HG03521 (cell line): ENCODE measurements at regions not wholly inside any gene's neighbourhood (a gene's known extent, or its start where the extent isn't known, plus 50 kb on each side); places are given as distances from the start of the nearest gene placed in this dataset.
"Not testable (repeated sequence)": the region's sequence is repeated elsewhere in the genome, so short reads cannot be mapped to it uniquely, and the experiment has no call there.

Source experiments
- ATAC-seq: cut with Tn5 transposase; IDR thresholded peaks from one replicate; pipeline ENCODE4 v1.9.1; 2021; ENCODE audit warnings: mild to moderate bottlenecking, moderate library complexity; ENCODE audit not compliant: unreplicated experiment

GRCh38 chr18:34280000-34280399 lies 55.3 kb upstream of the NOL4 start:
- ATAC-seq = no peak

DNA sequence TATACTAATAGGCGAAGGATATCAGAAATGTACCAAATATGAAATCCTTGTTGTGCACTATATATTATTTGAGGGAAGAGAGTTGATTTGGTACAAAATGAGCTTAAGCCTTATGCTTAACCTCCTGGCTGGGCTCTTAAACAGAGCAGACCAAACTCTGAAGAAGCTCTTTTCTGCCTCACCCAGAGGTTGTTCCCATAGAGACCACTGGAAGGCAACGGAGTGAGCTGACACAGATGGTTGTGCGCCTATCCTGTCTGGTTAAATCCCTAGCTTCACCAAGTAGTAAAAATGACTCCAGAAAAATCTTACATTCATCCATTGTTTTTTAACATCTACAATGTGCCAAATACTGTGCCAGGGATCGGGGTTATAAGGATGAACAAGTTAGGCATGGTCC lies 55.9 kb upstream of the NOL4 start:
- ATAC-seq = no peak

- ATAC-seq = no peak
Measured at GRCh38 chr18:34281290-34281689, 56.6 kb upstream of the NOL4 start.

GRCh38 chr18:34281722-34282121 lies 57.0 kb upstream of the NOL4 start:
- ATAC-seq = no peak

GRCh38 chr18:34283506-34283905 lies 58.8 kb upstream of the NOL4 start:
- ATAC-seq = no peak

- no peak for ATAC-seq
Measured at GRCh38 chr18:34287825-34288224, 63.1 kb upstream of the NOL4 start.

DNA sequence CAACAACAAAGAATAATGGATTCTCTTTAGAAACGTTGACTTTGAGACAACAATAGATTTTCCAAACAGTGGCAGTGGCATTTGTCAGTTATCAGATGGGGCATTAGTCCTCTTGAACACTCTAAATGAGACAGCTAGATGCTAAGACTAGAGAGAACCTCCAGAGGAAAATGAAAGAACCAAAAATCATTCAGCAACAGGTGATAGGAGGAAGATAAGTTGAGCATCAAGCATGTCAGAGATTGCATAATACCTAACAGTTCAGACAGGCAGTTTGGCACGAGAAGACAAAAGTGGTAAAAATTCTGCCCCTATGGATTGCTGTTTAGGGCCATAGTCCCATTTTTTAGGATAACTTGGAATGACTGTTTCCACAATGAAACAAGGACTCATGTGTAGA lies 67.9 kb upstream of the NOL4 start:
- no peak for ATAC-seq

GRCh38 chr18:34297287-34297686 lies 72.6 kb upstream of the NOL4 start:
- no peak for ATAC-seq

DNA sequence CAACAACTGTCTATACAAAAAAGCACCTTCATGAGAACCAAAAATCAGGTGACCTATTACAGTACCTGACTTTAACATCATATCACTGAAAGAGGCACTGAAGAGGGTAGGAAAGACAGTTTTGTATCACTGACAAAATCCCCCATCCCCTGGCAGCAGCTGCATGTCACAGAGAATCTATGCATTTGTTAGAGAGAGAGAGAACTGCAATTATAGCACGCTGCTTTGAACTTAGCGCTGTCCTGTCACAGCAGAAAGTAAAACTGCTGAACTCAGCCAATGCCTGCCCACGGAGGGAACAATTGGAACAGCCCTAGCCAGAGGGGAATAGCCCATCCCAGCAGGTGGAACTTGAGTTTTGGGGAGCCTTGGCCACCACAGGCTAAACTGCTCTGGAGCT lies 75.1 kb upstream of the NOL4 start:
- no peak for ATAC-seq

- no peak for ATAC-seq
Measured at GRCh38 chr18:34311468-34311867, 86.8 kb upstream of the NOL4 start.

DNA sequence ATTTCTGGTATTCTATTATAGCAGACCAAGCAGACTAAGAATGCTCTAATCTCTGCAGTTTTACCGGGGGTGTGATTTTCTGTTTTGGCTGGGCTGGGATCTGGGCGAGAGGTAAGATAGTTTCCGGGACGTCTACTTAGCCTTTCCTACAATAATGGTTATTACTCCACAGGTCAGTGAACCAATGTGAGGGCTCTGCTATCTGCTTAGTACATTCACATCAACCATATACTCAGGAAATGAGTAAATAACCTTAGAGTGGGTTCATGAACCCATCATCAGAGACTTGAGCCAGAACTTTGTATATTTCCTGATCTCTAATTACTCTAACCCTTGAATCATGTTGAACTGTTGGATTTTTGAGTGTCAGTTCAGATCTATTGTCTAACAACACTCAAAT lies 90.1 kb upstream of the NOL4 start:
- ATAC-seq = no peak

DNA sequence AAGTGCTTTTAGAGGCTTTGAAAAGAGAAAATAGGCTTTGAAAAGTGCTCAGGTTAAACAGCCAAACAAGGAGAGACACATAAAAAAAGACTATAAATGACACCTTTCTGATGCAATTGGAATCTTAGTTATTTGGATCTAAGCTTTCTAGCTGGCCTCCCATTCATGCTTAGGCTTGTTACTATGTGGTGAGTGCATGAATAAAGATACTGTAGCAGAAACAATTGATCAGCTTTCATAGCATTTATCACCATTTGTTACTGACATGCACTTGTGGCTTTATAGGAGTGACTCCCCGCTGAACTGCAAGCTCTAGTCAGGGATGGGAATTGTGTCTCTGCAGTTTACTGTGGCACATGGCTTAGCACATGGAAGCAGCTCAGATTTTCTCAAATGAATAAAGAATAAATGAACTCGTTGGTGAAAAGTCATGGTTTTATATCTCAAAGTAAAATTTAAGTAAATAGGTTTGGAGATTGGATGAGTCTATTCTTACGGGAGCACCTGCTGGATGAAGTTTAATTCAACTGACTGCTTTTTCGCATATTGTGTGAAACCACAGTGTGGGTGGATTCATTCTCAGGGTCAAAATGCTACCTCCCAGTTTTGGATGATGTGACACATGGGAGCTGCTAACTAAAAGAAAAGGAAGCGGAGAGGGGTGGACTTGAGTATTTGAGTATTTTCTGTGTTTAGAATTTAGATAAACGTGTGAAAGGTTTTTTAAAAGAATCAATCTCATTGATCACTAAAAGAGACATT lies 91.1 kb upstream of the NOL4 start:
- no peak for ATAC-seq

GRCh38 chr18:34320267-34320666 lies 95.6 kb upstream of the NOL4 start:
- no peak for ATAC-seq

DNA sequence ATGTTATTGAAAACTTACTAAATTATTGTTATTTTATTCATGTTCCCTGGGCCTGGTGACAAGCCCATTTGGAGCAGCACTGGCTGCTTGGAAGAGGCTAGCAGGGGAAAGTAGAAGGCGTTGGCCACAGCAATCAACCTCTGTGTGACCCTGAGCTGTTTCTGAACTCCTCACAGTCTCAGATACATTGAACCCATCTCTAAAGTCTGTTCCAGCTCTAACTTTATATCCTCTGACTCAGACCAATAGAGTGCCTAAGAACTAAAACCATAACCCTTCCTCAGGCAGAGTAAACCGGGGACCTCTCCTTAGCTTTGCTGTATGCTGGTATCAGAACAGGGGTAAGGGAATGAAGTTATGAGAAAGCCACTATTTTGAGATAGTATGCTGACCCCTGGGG lies 96.4 kb upstream of the NOL4 start:
- peak; percentile 69 for ATAC-seq

- ATAC-seq = peak; percentile 38
Measured at GRCh38 chr18:34322365-34323289, 97.9 kb upstream of the NOL4 start.

- ATAC-seq = no peak
Measured at GRCh38 chr18:34329840-34330239, 105.1 kb upstream of the NOL4 start.

DNA sequence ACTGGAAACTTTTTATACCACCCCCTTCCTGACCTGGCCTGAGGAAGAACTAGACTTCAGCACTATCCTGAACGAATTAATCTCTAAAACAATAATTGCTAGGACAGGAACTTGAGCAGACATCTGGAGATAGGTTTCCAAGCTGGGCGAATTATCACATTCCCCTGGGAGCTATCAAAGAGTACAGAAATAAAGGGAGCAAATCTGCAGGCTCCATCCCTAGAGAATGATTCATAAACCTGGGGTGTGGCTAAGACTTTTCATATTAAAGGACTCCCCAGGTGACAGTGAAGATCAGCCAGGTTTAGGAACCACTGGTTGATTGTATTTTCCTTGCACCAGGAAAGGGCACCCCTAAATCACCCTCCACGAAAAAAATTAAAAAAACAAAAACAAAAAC lies 105.6 kb upstream of the NOL4 start:
- ATAC-seq = no peak

DNA sequence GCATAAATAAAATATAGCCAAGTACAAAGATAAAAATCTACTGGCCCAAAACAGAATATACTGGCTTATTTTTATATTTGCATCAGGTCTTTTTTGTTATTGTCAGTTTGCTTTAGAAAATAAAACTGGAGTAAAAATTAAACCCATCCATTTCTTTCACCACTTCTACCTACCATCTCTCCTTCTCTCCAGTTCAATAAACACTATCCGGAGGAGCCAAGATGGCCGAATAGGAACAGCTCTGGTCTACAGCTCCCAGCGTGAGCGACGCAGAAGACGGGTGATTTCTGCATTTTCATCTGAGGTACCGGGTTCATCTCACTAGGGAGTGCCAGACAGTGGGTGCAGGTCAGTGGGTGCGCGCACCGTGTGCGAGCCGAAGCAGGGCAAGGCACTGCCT lies 106.2 kb upstream of the NOL4 start:
- ATAC-seq = not testable (repeated sequence)

DNA sequence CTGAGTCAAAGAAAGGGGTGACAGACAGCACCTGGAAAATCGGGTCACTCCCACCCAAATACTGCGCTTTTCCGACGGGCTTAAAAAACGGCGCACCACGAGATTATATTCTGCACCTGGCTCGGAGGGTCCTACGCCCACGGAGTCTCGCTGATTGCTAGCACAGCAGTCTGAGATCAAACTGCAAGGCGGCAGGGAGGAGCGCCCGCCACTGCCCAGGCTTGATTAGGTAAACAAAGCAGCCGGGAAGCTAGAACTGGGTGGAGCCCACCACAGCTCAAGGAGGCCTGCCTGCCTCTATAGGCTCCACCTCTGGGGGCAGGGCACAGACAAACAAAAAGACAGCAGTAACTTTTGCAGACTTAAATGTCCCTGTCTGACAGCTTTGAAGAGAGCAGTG lies 106.6 kb upstream of the NOL4 start:
- ATAC-seq = not testable (repeated sequence)

GRCh38 chr18:34339155-34339554 lies 114.4 kb upstream of the NOL4 start:
- ATAC-seq = no peak

DNA sequence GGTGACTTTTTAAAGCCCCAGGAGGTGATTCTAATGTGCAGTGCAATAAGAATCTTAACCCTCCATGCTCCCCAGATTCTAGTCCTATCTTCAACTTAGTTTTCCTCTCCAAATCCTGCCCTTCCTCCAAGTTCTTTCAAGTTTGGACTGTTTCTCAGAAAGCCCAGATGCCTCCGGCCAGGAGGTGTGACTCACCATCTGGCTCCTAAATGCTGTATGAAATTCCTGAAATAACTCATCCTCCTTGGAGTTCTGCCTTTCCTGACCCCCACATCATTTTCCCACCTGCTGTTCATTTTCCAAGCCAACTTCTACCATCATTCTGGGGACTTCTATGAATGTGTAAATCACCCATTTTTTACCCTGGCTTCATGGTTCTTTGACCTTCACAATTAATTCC lies 118.2 kb upstream of the NOL4 start:
- ATAC-seq = no peak

DNA sequence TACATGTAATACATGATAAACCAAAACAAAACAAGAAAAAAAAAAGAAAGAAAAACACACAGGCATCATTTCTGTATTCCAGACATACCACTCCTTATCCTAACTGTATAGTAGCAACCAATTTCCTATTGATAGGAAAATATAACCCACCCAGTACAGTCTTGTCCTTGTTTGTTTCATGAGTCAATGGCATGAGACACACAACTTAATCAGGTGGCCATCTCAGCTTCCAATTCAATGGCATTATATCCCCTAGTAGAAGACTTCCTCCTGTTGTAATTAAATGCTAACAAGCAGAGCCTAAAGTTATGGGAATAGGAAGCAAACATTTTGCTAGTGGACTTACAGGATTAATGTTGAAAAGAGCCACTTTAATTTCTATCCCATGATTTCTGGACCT lies 121.0 kb upstream of the NOL4 start:
- no peak for ATAC-seq
